Body of pancreas (tissue), 4 donors: ENCODE measurements at regions not wholly inside any gene's neighbourhood (a gene's known extent, or its start where the extent isn't known, plus 50 kb on each side); places are given as distances from the start of the nearest gene placed in this dataset.

Source experiments
- CTCF ChIP-seq, 7 experiments: fragments of 450-650 bp in 4 of 7; fragments of 200-600 bp in 3 of 7; sonication (generic) in 3 of 7; IDR thresholded peaks; one replicate each; pipeline ENCODE4 v1.5.1; 2016 to 2019; ENCODE audit warnings: antibody characterized with exemption in 7 of 7
- POLR2A ChIP-seq, 3 donors: fragments of 450-650 bp; IDR thresholded peaks; one replicate each; pipeline ENCODE4 v1.6.1; 2016; ENCODE audit warnings: antibody characterized with exemption in 3 of 3, mild to moderate bottlenecking in 2 of 3

DNA sequence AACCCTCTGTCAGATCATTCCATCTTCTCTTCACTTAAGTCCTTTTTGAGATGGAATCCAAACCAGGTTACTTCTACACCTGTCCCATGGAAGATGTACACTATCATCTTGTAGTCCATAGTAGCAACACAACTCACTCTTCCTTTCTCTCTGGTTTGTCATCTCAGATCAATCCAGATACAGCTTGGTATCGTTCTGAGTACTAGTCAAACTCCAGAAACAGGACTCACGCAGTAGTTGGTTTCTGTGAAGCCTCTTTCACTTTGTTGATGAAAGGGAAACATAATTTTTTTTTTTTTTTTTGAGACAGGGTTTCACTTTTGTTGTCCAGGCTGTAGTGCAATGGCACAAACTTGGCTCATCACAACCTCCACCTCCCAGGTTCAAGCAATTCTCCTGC lies 484.0 kb downstream of the PRDM9 start:
- TF ChIP-seq POLR2A (IDR thresholded peaks at IDR 0.05) = no peak
- no peak for TF ChIP-seq CTCF (IDR thresholded peaks at IDR 0.05)
